ENCODE measurements at regions not wholly inside any gene's neighbourhood (a gene's known extent, or its start where the extent isn't known, plus 50 kb on each side); places are given as distances from the start of the nearest gene placed in this dataset.

GRCh38 chr22:45061332-45061731, 51.5 kb upstream of the PHF21B start:
- Histone ChIP-seq H3K4me1 (ENCODE audit: control insufficient read depth, insufficient read depth, low read length) (no peaks in the 10 kb centered on the region), H3K4me3 (ENCODE audit: low read depth, low read length) (no peak overlapping the region), H3K27me3 (ENCODE audit: control insufficient read depth, insufficient read depth, low read length) (no peaks in the 10 kb centered on the region), H3K9me3 (ENCODE audit: control insufficient read depth, insufficient read depth, low read length) (no peaks in the 10 kb centered on the region), H3K9ac (ENCODE audit: low read depth, low read length) (no peak overlapping the region), H3K36me3 (ENCODE audit: control insufficient read depth, insufficient read depth, low read length) (no peaks in the 10 kb centered on the region)

DNA sequence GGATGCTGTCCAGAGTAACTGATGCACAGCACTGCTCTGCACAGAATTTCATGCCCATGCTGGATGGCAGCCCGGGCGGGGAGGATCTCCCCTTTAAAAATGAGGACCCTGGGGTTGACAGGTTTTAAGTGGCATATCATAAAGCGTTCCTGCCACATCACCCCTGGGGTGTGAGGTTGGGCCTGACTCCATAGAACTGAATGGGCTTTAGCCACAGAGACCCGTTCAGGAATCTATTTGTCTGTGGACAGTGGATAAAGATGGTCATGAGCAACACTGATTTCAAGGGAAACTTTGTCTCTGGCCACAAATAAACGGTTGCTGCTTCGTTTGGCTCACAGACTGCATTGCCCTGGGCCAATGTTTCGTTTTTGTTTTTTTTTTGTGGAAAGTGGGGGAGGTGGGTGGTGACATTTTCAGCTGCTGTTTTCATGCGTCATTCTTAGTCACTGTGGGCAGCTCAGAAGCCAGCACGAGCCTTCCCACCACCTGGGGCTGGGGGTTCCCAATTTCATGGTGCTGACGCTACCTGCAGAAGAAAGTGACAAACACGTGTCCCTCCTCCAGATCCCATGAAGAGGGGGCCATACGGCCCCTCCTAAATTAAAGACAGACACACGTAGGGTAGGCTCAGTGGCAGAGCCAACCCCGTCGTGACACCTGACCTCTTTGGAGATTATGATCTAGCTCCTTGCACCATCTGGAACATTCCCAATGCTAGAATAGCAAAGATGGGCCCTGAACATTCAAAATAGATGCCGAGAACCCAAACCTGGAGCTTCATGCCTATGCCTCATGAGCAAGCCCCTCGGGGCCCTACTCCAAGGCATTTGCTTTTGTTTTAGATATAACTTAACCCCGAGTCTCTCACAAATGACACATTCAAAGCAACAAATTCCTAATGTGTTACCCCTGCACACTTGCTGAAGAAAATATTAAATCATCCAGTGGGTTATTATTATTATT, 54.8 kb upstream of the PHF21B start:
- no peak overlapping the region for H3K4me3 ChIP-seq (ENCODE audit: low read depth, low read length)
- H3K4me1 ChIP-seq (ENCODE audit: control insufficient read depth, insufficient read depth, low read length) = no peaks in the 10 kb centered on the region
- no peaks in the 10 kb centered on the region for H3K36me3 ChIP-seq (ENCODE audit: control insufficient read depth, insufficient read depth, low read length)
- no peaks in the 10 kb centered on the region for H3K9me3 ChIP-seq (ENCODE audit: control insufficient read depth, insufficient read depth, low read length)
- H3K9ac ChIP-seq (ENCODE audit: low read depth, low read length) = no peak overlapping the region
- H3K27me3 ChIP-seq (ENCODE audit: control insufficient read depth, insufficient read depth, low read length) = no peaks in the 10 kb centered on the region

GRCh38 chr22:45065726-45066125, 55.9 kb upstream of the PHF21B start:
- no peaks in the 10 kb centered on the region for H3K4me1 ChIP-seq (ENCODE audit: control insufficient read depth, insufficient read depth, low read length)
- no peak overlapping the region for H3K4me3 ChIP-seq (ENCODE audit: low read depth, low read length)
- H3K9me3 ChIP-seq (ENCODE audit: control insufficient read depth, insufficient read depth, low read length) = no peaks in the 10 kb centered on the region
- H3K27me3 ChIP-seq (ENCODE audit: control insufficient read depth, insufficient read depth, low read length) = no peaks in the 10 kb centered on the region
- H3K9ac ChIP-seq (ENCODE audit: low read depth, low read length) = no peak overlapping the region
- H3K36me3 ChIP-seq (ENCODE audit: control insufficient read depth, insufficient read depth, low read length) = no peaks in the 10 kb centered on the region

GRCh38 chr22:45067731-45068130, 57.9 kb upstream of the PHF21B start:
- Histone ChIP-seq H3K4me1 (ENCODE audit: control insufficient read depth, insufficient read depth, low read length) (peaks cover 11% of the 10 kb centered on the region), H3K9me3 (ENCODE audit: control insufficient read depth, insufficient read depth, low read length) (no peaks in the 10 kb centered on the region), H3K4me3 (ENCODE audit: low read depth, low read length) (no peak overlapping the region), H3K36me3 (ENCODE audit: control insufficient read depth, insufficient read depth, low read length) (no peaks in the 10 kb centered on the region), H3K9ac (ENCODE audit: low read depth, low read length) (no peak overlapping the region), H3K27me3 (ENCODE audit: control insufficient read depth, insufficient read depth, low read length) (no peaks in the 10 kb centered on the region)

DNA sequence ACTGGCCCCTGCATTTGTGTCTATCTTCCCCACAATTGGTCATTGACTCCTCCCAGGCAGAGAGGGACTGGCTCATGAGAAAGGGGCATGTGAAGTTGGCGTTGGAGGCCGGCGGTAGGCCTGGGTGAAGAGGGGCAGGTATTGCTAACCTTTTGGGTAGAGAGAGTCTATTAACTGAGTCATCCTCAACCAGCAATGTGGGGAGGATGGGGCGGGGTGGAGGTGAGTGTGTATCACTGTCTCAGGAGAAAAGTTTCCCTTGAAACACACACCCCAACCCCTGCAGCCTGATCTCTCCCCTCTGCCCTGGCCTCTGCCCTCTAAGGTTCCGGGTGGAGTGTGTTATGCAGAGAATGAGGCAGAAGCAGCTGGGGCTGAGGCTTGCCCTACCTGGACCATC, 60.1 kb upstream of the PHF21B start:
- Histone ChIP-seq H3K4me1 (ENCODE audit: control insufficient read depth, insufficient read depth, low read length) (peaks cover 15% of the 10 kb centered on the region), H3K9ac (ENCODE audit: low read depth, low read length) (no peak overlapping the region), H3K36me3 (ENCODE audit: control insufficient read depth, insufficient read depth, low read length) (no peaks in the 10 kb centered on the region), H3K9me3 (ENCODE audit: control insufficient read depth, insufficient read depth, low read length) (no peaks in the 10 kb centered on the region), H3K27me3 (ENCODE audit: control insufficient read depth, insufficient read depth, low read length) (no peaks in the 10 kb centered on the region), H3K4me3 (ENCODE audit: low read depth, low read length) (no peak overlapping the region)

- Histone ChIP-seq H3K4me3 (ENCODE audit: low read depth, low read length) (no peak overlapping the region), H3K36me3 (ENCODE audit: control insufficient read depth, insufficient read depth, low read length) (no peaks in the 10 kb centered on the region), H3K27me3 (ENCODE audit: control insufficient read depth, insufficient read depth, low read length) (no peaks in the 10 kb centered on the region), H3K9me3 (ENCODE audit: control insufficient read depth, insufficient read depth, low read length) (no peaks in the 10 kb centered on the region), H3K9ac (ENCODE audit: low read depth, low read length) (no peak overlapping the region), H3K4me1 (ENCODE audit: control insufficient read depth, insufficient read depth, low read length) (peaks cover 17% of the 10 kb centered on the region)
Observed at GRCh38 chr22:45071618-45072017, 61.8 kb upstream of the PHF21B start.

DNA sequence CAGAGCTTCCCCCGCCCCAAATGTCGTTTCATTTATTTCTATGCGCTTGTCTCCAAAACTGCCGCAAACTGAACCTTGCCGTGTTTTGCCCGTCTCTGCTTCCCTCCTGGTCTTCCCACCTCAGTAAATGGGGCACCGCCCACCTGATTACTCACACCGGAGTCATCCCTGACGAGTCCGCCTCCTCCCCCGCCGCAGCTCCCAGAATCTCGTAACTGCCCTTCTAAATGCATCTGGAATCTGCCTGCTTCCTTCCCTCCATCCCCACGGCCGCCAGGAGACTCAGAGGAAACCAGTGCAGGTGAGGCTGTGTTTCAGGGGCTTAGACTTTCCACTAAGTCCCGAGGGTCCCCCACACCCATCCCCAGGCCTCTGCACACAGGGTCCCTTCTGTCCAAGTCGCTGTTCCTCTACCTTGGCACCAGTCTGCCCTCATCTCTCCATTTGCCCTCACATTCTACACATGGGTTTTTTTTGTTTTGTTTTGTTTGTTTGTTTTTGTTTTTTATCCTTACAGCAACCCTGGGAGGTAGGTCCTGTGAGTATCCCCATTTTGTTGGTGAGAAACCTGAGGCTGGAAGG, 62.6 kb upstream of the PHF21B start:
- H3K4me1 ChIP-seq (ENCODE audit: control insufficient read depth, insufficient read depth, low read length) = peaks cover 17% of the 10 kb centered on the region
- H3K4me3 ChIP-seq (ENCODE audit: low read depth, low read length) = peak overlapping the region; percentile 6
- H3K9me3 ChIP-seq (ENCODE audit: control insufficient read depth, insufficient read depth, low read length) = no peaks in the 10 kb centered on the region
- no peak overlapping the region for H3K9ac ChIP-seq (ENCODE audit: low read depth, low read length)
- no peaks in the 10 kb centered on the region for H3K36me3 ChIP-seq (ENCODE audit: control insufficient read depth, insufficient read depth, low read length)
- no peaks in the 10 kb centered on the region for H3K27me3 ChIP-seq (ENCODE audit: control insufficient read depth, insufficient read depth, low read length)

DNA sequence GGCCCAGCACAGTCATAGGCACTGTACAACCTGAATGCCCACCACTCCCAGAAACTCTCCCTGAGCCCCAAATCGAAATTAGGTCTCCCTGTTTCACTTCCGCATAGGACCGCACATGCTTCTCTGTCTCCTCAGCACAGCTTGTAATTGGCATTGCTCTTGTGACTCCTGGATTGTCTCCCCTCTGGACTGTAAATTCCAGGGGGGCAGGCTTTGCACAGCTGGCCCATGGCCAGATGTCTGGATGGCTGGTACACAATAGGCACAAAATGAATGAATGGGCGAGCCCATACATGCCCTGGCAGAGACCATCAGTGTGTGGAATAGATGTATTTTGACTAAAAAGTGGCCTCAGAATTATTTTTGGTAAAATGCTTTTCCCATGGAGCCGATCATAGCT, 63.3 kb upstream of the PHF21B start:
- H3K9me3 ChIP-seq (ENCODE audit: control insufficient read depth, insufficient read depth, low read length) = no peaks in the 10 kb centered on the region
- H3K4me3 ChIP-seq (ENCODE audit: low read depth, low read length) = peak overlapping the region; percentile 6
- H3K36me3 ChIP-seq (ENCODE audit: control insufficient read depth, insufficient read depth, low read length) = no peaks in the 10 kb centered on the region
- H3K27me3 ChIP-seq (ENCODE audit: control insufficient read depth, insufficient read depth, low read length) = no peaks in the 10 kb centered on the region
- H3K9ac ChIP-seq (ENCODE audit: low read depth, low read length) = peak overlapping the region; percentile 60
- H3K4me1 ChIP-seq (ENCODE audit: control insufficient read depth, insufficient read depth, low read length) = peaks cover 17% of the 10 kb centered on the region

GRCh38 chr22:45077286-45077685, 67.5 kb upstream of the PHF21B start:
- Histone ChIP-seq H3K4me3 (ENCODE audit: low read depth, low read length) (no peak overlapping the region), H3K4me1 (ENCODE audit: control insufficient read depth, insufficient read depth, low read length) (peaks cover 10% of the 10 kb centered on the region), H3K27me3 (ENCODE audit: control insufficient read depth, insufficient read depth, low read length) (no peaks in the 10 kb centered on the region), H3K9me3 (ENCODE audit: control insufficient read depth, insufficient read depth, low read length) (no peaks in the 10 kb centered on the region), H3K36me3 (ENCODE audit: control insufficient read depth, insufficient read depth, low read length) (no peaks in the 10 kb centered on the region), H3K9ac (ENCODE audit: low read depth, low read length) (no peak overlapping the region)

- no peak overlapping the region for H3K9ac ChIP-seq (ENCODE audit: low read depth, low read length)
- H3K4me3 ChIP-seq (ENCODE audit: low read depth, low read length) = no peak overlapping the region
- no peaks in the 10 kb centered on the region for H3K27me3 ChIP-seq (ENCODE audit: control insufficient read depth, insufficient read depth, low read length)
- H3K36me3 ChIP-seq (ENCODE audit: control insufficient read depth, insufficient read depth, low read length) = no peaks in the 10 kb centered on the region
- H3K9me3 ChIP-seq (ENCODE audit: control insufficient read depth, insufficient read depth, low read length) = no peaks in the 10 kb centered on the region
- peaks cover 5% of the 10 kb centered on the region for H3K4me1 ChIP-seq (ENCODE audit: control insufficient read depth, insufficient read depth, low read length)
Observed at GRCh38 chr22:45077826-45078334, 68.1 kb upstream of the PHF21B start.

DNA sequence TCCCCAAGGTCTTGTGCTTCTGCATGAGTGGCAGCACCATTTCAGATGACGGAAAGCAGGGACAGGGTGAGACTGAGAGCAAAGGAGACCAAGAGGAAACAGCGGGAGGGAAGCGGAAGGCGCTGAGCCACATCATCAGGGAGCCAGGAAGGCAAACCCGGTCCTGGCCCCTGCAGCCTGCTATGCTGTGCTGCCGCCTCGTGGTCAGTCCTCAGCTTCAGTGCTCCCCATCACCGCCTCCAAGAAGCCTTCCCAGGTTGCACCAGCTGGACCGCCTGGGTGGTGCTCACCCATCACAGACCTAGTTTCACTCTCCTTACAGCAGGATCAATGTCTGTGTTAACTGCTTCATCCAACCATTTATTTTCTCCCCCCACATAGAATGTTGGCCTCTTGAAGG, 73.0 kb upstream of the PHF21B start:
- Histone ChIP-seq H3K4me3 (ENCODE audit: low read depth, low read length) (no peak overlapping the region), H3K4me1 (ENCODE audit: control insufficient read depth, insufficient read depth, low read length) (no peaks in the 10 kb centered on the region), H3K9ac (ENCODE audit: low read depth, low read length) (no peak overlapping the region), H3K9me3 (ENCODE audit: control insufficient read depth, insufficient read depth, low read length) (no peaks in the 10 kb centered on the region), H3K36me3 (ENCODE audit: control insufficient read depth, insufficient read depth, low read length) (no peaks in the 10 kb centered on the region), H3K27me3 (ENCODE audit: control insufficient read depth, insufficient read depth, low read length) (no peaks in the 10 kb centered on the region)
